ENCODE measurements at regions not wholly inside any gene's neighbourhood (a gene's known extent, or its start where the extent isn't known, plus 50 kb on each side); places are given as distances from the start of the nearest gene placed in this dataset.
"Not testable (repeated sequence)": the region's sequence is repeated elsewhere in the genome, so short reads cannot be mapped to it uniquely, and the experiment has no call there.

DNA sequence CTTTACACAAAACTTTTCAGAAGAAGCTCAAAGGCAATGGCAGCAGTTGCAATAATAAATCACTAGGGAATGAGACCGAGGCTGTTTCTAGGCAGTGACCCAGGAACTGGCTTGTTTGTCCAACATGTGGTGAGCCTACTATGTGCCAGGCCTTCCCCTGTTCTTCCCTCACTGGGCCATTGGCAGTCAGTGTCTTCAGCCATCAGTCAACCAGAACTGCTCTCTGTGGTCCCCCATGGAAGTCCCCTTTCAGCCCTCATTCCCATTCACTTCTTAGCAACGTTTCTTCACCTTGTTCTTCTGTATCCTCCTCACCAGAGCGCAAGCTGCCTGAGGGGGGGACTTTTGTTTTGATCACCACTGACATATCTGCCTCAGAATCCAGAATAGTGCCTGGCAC is 274.1 kb downstream of the RRAGC start:
- Histone ChIP-seq H3K36me3 (ENCODE audit: control insufficient read depth, insufficient read depth, low read length) (no peaks in the 10 kb centered on the region), H3K4me2 (ENCODE audit: extremely low read depth, insufficient read depth, low read length) (no peak overlapping the region), H3K27me3 (ENCODE audit: control insufficient read depth, insufficient read depth, low read length) (no peaks in the 10 kb centered on the region), H3K4me1 (ENCODE audit: control insufficient read depth, extremely low read depth, insufficient read depth, low read length) (no peaks in the 10 kb centered on the region), H3K4me3 (replicated peaks in 1 of 4; ENCODE audit: control extremely low read depth in 1 of 4, insufficient read depth in 1 of 4, low read depth in 3 of 4, low read length in 4 of 4) (no peak overlapping the region), H3K9ac (ENCODE audit: insufficient read depth, low read length) (no peak overlapping the region), H3K79me2 (ENCODE audit: control insufficient read depth, insufficient read depth, low read length) (no peaks in the 10 kb centered on the region), H3K27ac (ENCODE audit: insufficient read depth, low read length) (no peak overlapping the region), H4K20me1 (ENCODE audit: control insufficient read depth, extremely low read depth, insufficient read depth, low read length) (no peaks in the 10 kb centered on the region), H2AFZ (ENCODE audit: low read length) (no peak overlapping the region), H3K9me3 (ENCODE audit: control insufficient read depth, insufficient read depth, low read depth, low read length) (no peaks in the 10 kb centered on the region)
- TF ChIP-seq, protein P1, sequence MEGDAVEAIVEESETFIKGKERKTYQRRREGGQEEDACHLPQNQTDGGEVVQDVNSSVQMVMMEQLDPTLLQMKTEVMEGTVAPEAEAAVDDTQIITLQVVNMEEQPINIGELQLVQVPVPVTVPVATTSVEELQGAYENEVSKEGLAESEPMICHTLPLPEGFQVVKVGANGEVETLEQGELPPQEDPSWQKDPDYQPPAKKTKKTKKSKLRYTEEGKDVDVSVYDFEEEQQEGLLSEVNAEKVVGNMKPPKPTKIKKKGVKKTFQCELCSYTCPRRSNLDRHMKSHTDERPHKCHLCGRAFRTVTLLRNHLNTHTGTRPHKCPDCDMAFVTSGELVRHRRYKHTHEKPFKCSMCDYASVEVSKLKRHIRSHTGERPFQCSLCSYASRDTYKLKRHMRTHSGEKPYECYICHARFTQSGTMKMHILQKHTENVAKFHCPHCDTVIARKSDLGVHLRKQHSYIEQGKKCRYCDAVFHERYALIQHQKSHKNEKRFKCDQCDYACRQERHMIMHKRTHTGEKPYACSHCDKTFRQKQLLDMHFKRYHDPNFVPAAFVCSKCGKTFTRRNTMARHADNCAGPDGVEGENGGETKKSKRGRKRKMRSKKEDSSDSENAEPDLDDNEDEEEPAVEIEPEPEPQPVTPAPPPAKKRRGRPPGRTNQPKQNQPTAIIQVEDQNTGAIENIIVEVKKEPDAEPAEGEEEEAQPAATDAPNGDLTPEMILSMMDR (conservative IDR thresholded peaks at IDR 0.05 in 1 of 2, IDR thresholded peaks at IDR 0.05 in 1 of 2; ENCODE audit: low read depth in 1 of 2, low read length in 2 of 2), result no peak
- no peak for TF ChIP-seq EZH2 (IDR thresholded peaks at IDR 0.05; ENCODE audit: low read length, missing control alignments)
- no peak for DNase-seq (ENCODE audit: low read depth in 2 of 2)

DNA sequence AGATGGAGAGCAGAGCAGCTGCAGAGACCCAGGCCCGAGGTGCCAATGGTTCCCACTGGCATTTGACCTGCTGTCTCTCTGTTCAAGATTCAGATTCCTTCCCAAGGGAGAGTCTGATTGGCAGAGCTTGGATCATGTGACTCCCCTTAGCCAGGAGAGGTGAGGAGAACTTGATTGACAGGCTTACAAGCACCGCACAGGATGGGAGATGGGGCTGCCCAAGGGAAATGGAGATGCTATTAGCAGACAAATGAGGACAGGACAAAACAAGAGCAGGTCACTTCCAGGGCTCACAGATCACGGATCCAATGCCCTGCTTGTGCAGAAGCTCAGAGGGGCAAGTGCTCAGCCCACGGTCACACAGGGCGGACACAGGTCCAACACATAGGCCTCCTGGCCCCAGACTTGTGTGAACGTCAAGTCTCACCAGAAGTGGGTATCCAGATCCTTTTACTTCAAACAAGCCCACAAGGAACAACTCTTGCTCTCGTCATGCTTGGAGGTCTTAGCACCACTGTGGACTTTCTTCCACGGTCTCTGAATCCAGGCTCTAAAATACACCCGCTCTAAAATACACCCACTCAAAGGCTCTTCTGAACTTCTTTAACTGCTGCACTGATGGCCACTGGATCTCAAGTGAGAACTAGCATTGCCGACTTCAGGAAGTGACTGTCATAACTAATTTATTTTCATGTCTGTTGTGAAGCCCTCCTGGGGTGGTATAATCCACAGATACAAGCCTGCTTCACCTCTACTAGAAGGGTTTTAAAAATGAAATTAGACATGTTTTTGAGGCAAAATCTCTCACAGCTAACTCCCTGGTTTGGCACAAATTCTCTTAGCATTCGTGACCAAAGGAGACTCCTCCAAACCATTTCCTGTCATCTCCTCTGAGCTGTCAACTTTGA is 274.9 kb downstream of the RRAGC start:
- Histone ChIP-seq H2AFZ (ENCODE audit: low read length) (no peak overlapping the region), H3K4me3 (replicated peaks in 1 of 4; ENCODE audit: control extremely low read depth in 1 of 4, insufficient read depth in 1 of 4, low read depth in 3 of 4, low read length in 4 of 4) (no peak overlapping the region), H3K79me2 (ENCODE audit: control insufficient read depth, insufficient read depth, low read length) (no peaks in the 10 kb centered on the region), H3K9ac (ENCODE audit: insufficient read depth, low read length) (no peak overlapping the region), H3K36me3 (ENCODE audit: control insufficient read depth, insufficient read depth, low read length) (no peaks in the 10 kb centered on the region), H3K27ac (ENCODE audit: insufficient read depth, low read length) (no peak overlapping the region), H3K27me3 (ENCODE audit: control insufficient read depth, insufficient read depth, low read length) (no peaks in the 10 kb centered on the region), H3K4me1 (ENCODE audit: control insufficient read depth, extremely low read depth, insufficient read depth, low read length) (no peaks in the 10 kb centered on the region), H4K20me1 (ENCODE audit: control insufficient read depth, extremely low read depth, insufficient read depth, low read length) (no peaks in the 10 kb centered on the region), H3K9me3 (ENCODE audit: control insufficient read depth, insufficient read depth, low read depth, low read length) (no peaks in the 10 kb centered on the region), H3K4me2 (ENCODE audit: extremely low read depth, insufficient read depth, low read length) (no peak overlapping the region)
- no peak for DNase-seq (ENCODE audit: low read depth in 2 of 2)
- no peak for TF ChIP-seq EZH2 (IDR thresholded peaks at IDR 0.05; ENCODE audit: low read length, missing control alignments)
- TF ChIP-seq, protein P1 (conservative IDR thresholded peaks at IDR 0.05 in 1 of 2, IDR thresholded peaks at IDR 0.05 in 1 of 2; ENCODE audit: low read depth in 1 of 2, low read length in 2 of 2), result no peak

DNA sequence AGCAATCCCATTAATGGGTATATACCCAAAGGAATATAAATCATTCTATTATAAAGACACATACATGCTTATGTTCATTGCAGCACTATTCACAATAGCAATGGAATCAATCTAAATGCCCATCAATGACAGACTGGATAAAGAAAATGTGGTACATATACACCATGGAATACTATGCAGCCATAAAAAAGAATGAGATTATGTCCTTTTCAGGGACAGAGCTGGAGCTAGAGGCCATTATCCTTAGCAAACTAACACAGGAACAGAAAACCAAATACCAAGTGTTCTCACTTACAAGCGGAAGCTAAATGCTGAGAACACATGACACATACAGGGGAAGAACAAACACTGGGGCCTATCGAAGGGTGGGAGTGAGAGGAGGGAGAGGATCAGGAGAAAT is 276.3 kb downstream of the RRAGC start:
- DNase-seq (ENCODE audit: low read depth in 2 of 2); H3K4me2 ChIP-seq (ENCODE audit: extremely low read depth, insufficient read depth, low read length); H3K4me3 ChIP-seq (replicated peaks in 1 of 4; ENCODE audit: control extremely low read depth in 1 of 4, insufficient read depth in 1 of 4, low read depth in 3 of 4, low read length in 4 of 4); H3K9me3 ChIP-seq (ENCODE audit: control insufficient read depth, insufficient read depth, low read depth, low read length); H2AFZ ChIP-seq (ENCODE audit: low read length); H3K36me3 ChIP-seq (ENCODE audit: control insufficient read depth, insufficient read depth, low read length); H3K9ac ChIP-seq (ENCODE audit: insufficient read depth, low read length); H3K4me1 ChIP-seq (ENCODE audit: control insufficient read depth, extremely low read depth, insufficient read depth, low read length); H4K20me1 ChIP-seq (ENCODE audit: control insufficient read depth, extremely low read depth, insufficient read depth, low read length); H3K27ac ChIP-seq (ENCODE audit: insufficient read depth, low read length); H3K27me3 ChIP-seq (ENCODE audit: control insufficient read depth, insufficient read depth, low read length); H3K79me2 ChIP-seq (ENCODE audit: control insufficient read depth, insufficient read depth, low read length): not testable (repeated sequence)

Measured in fibroblast of lung (primary cell).